OCI-LY7 (cell line): ENCODE measurements at regions not wholly inside any gene's neighbourhood (a gene's known extent, or its start where the extent isn't known, plus 50 kb on each side); places are given as distances from the start of the nearest gene placed in this dataset.

Source experiments
- EZH2phosphoT487 ChIP-seq: fragments of 200-600 bp; sonication (generic); IDR thresholded peaks from 2 replicates; pipeline ENCODE4 v1.6.1; 2018; ENCODE audit warnings: low read depth, borderline replicate concordance, mild to moderate bottlenecking, mixed run types, antibody characterized with exemption, low read length, moderate library complexity, mixed read lengths
- TF ChIP-seq, protein P1 (sequence below): fragments of 200-600 bp; sonication (generic); conservative IDR thresholded peaks from 2 replicates; pipeline ENCODE4 v1.5.1; 2014; ENCODE audit warnings: mild to moderate bottlenecking, antibody characterized with exemption, low read length, moderate library complexity, mixed read lengths

DNA sequence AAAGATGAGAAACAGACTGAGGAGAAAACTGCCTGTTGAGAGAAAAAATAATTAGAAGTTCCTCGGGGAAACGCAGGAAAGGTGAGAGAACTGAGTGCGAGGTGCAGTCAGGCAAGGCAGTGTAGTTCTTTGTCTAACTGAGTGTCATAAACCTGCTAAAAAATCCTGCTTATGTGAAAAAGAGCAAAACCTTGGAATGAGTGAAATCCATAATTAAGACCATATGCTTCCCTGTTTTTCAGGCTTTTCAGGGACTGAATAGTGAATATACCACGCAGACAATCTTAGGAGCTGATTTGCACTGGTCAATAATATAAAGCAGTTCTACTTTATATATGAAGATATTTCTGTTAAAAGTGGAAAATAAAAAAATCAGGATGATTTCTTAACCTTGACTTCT, 104.9 kb downstream of the RASGEF1B start:
- TF ChIP-seq EZH2phosphoT487, result no peak
- TF ChIP-seq, protein P1, sequence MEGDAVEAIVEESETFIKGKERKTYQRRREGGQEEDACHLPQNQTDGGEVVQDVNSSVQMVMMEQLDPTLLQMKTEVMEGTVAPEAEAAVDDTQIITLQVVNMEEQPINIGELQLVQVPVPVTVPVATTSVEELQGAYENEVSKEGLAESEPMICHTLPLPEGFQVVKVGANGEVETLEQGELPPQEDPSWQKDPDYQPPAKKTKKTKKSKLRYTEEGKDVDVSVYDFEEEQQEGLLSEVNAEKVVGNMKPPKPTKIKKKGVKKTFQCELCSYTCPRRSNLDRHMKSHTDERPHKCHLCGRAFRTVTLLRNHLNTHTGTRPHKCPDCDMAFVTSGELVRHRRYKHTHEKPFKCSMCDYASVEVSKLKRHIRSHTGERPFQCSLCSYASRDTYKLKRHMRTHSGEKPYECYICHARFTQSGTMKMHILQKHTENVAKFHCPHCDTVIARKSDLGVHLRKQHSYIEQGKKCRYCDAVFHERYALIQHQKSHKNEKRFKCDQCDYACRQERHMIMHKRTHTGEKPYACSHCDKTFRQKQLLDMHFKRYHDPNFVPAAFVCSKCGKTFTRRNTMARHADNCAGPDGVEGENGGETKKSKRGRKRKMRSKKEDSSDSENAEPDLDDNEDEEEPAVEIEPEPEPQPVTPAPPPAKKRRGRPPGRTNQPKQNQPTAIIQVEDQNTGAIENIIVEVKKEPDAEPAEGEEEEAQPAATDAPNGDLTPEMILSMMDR, result no peak
